PC-9 (cell line): ENCODE measurements at regions not wholly inside any gene's neighbourhood (a gene's known extent, or its start where the extent isn't known, plus 50 kb on each side); places are given as distances from the start of the nearest gene placed in this dataset.

Experiments used
- EZH2 ChIP-seq: fragments of 200-600 bp; sonication (generic); IDR thresholded peaks from 2 replicates; pipeline ENCODE4 v1.8.0; 2017; ENCODE audit warnings: antibody characterized with exemption, low read depth
- TF ChIP-seq, protein P1 (sequence below): fragments of 200-600 bp; sonication (generic); conservative IDR thresholded peaks from 2 replicates; pipeline ENCODE4 v1.6.1; 2017; ENCODE audit warnings: mixed run types, antibody characterized with exemption, mild to moderate bottlenecking, moderate library complexity

DNA sequence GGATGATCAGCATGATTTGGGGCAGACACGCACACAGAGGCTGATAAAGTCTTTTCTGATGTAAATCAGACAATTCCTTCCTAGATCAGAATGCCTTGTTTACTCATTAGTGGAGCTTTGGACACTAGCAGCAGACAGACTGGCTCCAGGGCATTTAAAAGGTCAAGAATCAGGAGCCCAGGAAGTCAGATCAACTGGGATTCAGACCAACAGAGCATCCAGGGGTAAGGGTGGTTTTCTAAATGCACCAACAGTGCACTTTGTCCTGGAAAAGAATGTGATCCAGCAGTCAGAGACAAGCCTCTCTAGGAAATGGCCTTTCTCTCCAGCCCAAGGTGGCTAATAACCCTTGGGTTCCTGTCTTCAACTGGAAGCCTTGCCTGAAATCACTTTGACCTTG, 405.3 kb downstream of the MED13L start:
- TF ChIP-seq, protein P1, sequence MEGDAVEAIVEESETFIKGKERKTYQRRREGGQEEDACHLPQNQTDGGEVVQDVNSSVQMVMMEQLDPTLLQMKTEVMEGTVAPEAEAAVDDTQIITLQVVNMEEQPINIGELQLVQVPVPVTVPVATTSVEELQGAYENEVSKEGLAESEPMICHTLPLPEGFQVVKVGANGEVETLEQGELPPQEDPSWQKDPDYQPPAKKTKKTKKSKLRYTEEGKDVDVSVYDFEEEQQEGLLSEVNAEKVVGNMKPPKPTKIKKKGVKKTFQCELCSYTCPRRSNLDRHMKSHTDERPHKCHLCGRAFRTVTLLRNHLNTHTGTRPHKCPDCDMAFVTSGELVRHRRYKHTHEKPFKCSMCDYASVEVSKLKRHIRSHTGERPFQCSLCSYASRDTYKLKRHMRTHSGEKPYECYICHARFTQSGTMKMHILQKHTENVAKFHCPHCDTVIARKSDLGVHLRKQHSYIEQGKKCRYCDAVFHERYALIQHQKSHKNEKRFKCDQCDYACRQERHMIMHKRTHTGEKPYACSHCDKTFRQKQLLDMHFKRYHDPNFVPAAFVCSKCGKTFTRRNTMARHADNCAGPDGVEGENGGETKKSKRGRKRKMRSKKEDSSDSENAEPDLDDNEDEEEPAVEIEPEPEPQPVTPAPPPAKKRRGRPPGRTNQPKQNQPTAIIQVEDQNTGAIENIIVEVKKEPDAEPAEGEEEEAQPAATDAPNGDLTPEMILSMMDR, result no peak
- TF ChIP-seq EZH2, result no peak
